H1 (cell line): ENCODE measurements at regions not wholly inside any gene's neighbourhood (a gene's known extent, or its start where the extent isn't known, plus 50 kb on each side); places are given as distances from the start of the nearest gene placed in this dataset.

Experiments
- CTCF ChIA-PET: fragments of 300-600 bp; sonication (Branson Sonifier 250); formaldehyde crosslinking; loops from one replicate; lab custom pipeline; 2021; ENCODE audit not compliant: partially characterized antibody; lab: Charles Lee
- POLR2A ChIA-PET: fragments of 300-600 bp; sonication (Branson Sonifier 250); formaldehyde crosslinking; loops from one replicate; lab custom pipeline; 2021; ENCODE audit warnings: inconsistent platforms; ENCODE audit not compliant: partially characterized antibody; lab: Charles Lee
- DNase-seq, 2 experiments: peaks; one replicate each; pipeline versions ENCODE4 v3.0.0 to v3.0.0-alpha.2; 2010 to 2022; ENCODE audit warnings: low spot score in 2 of 2, low read depth in 1 of 2, mixed read lengths in 1 of 2
- FAIRE-seq: peaks from 2 replicates; lab custom pipeline; 2011; peaks lifted over from hg19 to GRCh38; lab: Jason Lieb, UNC
- H2AFZ ChIP-seq: 2 replicates; pipeline ENCODE4 v1.8.1; 2012; ENCODE audit warnings: low read length, inconsistent platforms
- H2AK5ac ChIP-seq: 2 replicates; pipeline ENCODE4 v1.6.1; 2013; ENCODE audit warnings: low read depth, low read length
- H2BK120ac ChIP-seq: replicated peaks from 2 replicates; pipeline ENCODE3; 2013; ENCODE audit warnings: low read depth, low read length, inconsistent platforms
- H2BK12ac ChIP-seq: 2 replicates; pipeline ENCODE4 v1.6.1; 2013; ENCODE audit warnings: low read depth, low read length
- H2BK15ac ChIP-seq: 2 replicates; pipeline ENCODE4 v1.6.1; 2013; ENCODE audit warnings: low read length
- H2BK20ac ChIP-seq: 2 replicates; pipeline ENCODE4 v1.6.1; 2013; ENCODE audit warnings: low read length
- H2BK5ac ChIP-seq: 2 replicates; pipeline ENCODE4 v1.6.1; 2013; ENCODE audit warnings: low read depth, low read length
- H3K14ac ChIP-seq: 2 replicates; pipeline ENCODE4 v1.6.1; 2013; ENCODE audit warnings: inconsistent platforms; ENCODE audit not compliant: insufficient read length
- H3K18ac ChIP-seq: 2 replicates; pipeline ENCODE4 v1.6.1; 2013; ENCODE audit warnings: low read length; ENCODE audit errors: extremely low read depth
- H3K23ac ChIP-seq: 2 replicates; pipeline ENCODE4 v1.6.1; 2013; ENCODE audit warnings: inconsistent platforms; ENCODE audit not compliant: insufficient read length
- H3K23me2 ChIP-seq: 2 replicates; pipeline ENCODE4 v1.6.1; 2013; ENCODE audit warnings: low read depth, low read length
- H3K27ac ChIP-seq: 2 replicates; pipeline ENCODE4 v1.6.1; 2011; ENCODE audit warnings: low read depth, low read length, inconsistent platforms
- H3K27me3 ChIP-seq, 4 experiments: replicated peaks in 1 of 4; 1 replicate in 1 of 4; 2 replicates in 3 of 4; pipeline versions ENCODE4 v1.6.1 to v1.8.1; 2011 to 2013; ENCODE audit warnings: low read length in 3 of 4, mild to moderate bottlenecking in 3 of 4, inconsistent platforms in 2 of 4, mixed read lengths in 2 of 4, moderate library complexity in 1 of 4; ENCODE audit not compliant: control insufficient read depth in 3 of 4, insufficient read depth in 3 of 4; ENCODE audit errors: extremely low read depth in 1 of 4
- H3K36me3 ChIP-seq, 4 experiments: 2 replicates each; pipeline versions ENCODE4 v1.6.1 to v1.8.1; 2011 to 2013; ENCODE audit warnings: mild to moderate bottlenecking in 4 of 4, low read length in 3 of 4, moderate library complexity in 2 of 4, control low read depth in 1 of 4, inconsistent platforms in 1 of 4; ENCODE audit not compliant: insufficient read depth in 4 of 4, control insufficient read depth in 2 of 4
- H3K4ac ChIP-seq: replicated peaks from 2 replicates; pipeline ENCODE3; 2013; ENCODE audit warnings: low read length, low read depth, mixed read lengths, inconsistent platforms; ENCODE audit not compliant: insufficient read length
- H3K4me1 ChIP-seq, 4 experiments: replicated peaks in 1 of 4; 1 replicate in 1 of 4; 2 replicates in 3 of 4; pipeline versions ENCODE4 v1.6.1 to v1.8.1; 2011 to 2013; ENCODE audit warnings: low read length in 3 of 4, inconsistent platforms in 2 of 4, mixed read lengths in 1 of 4; ENCODE audit not compliant: insufficient read depth in 4 of 4, control insufficient read depth in 3 of 4
- H3K4me2 ChIP-seq, 2 experiments: 2 replicates each; pipeline versions ENCODE4 v1.6.1 to v1.8.1; 2011 to 2013; ENCODE audit warnings: low read depth in 2 of 2, low read length in 2 of 2, control low read depth in 1 of 2, inconsistent platforms in 1 of 2, mild to moderate bottlenecking in 1 of 2; ENCODE audit not compliant: insufficient read depth in 1 of 2
- H3K4me3 ChIP-seq, 4 experiments: fragments of 200-600, 300-600 bp in 1 of 4; sonication (generic), shearing (Covaris generic), sonication (Bioruptor Twin) in 1 of 4; 2 replicates each; pipeline versions ENCODE4 v1.5.1 to v1.8.1; 2011 to 2016; ENCODE audit warnings: low read length in 4 of 4, low read depth in 3 of 4, control low read depth in 2 of 4, inconsistent platforms in 2 of 4, mild to moderate bottlenecking in 2 of 4, mixed read lengths in 1 of 4, moderate library complexity in 1 of 4; ENCODE audit not compliant: insufficient read depth in 2 of 4; ENCODE audit errors: extremely low read depth in 1 of 4
- H3K56ac ChIP-seq: replicated peaks from 2 replicates; pipeline ENCODE3; 2013; ENCODE audit warnings: low read depth, mild to moderate bottlenecking, mixed read lengths, low read length, inconsistent platforms; ENCODE audit not compliant: insufficient read length
- H3K79me1 ChIP-seq: 2 replicates; pipeline ENCODE4 v1.6.1; 2013; ENCODE audit warnings: low read depth, low read length, control low read depth
- H3K79me2 ChIP-seq, 2 experiments: 2 replicates each; pipeline versions ENCODE4 v1.6.1 to v1.8.1; 2012 to 2013; ENCODE audit warnings: low read length in 2 of 2, mild to moderate bottlenecking in 2 of 2, inconsistent platforms in 1 of 2; ENCODE audit not compliant: insufficient read depth in 2 of 2, control insufficient read depth in 1 of 2
- H3K9ac ChIP-seq, 4 experiments: replicated peaks in 1 of 4; 1 replicate in 1 of 4; 2 replicates in 3 of 4; pipeline versions ENCODE4 v1.6.1 to v1.8.1; 2011 to 2013; ENCODE audit warnings: low read depth in 3 of 4, low read length in 3 of 4, control low read depth in 2 of 4, mild to moderate bottlenecking in 2 of 4, moderate library complexity in 2 of 4, inconsistent platforms in 1 of 4; ENCODE audit errors: extremely low read depth in 1 of 4
- H3K9me3 ChIP-seq, 2 experiments: 2 replicates each; pipeline versions ENCODE4 v1.6.1 to v1.8.1; 2012 to 2013; ENCODE audit warnings: mild to moderate bottlenecking in 2 of 2, moderate library complexity in 2 of 2, control low read depth in 1 of 2, inconsistent platforms in 1 of 2, low read depth in 1 of 2, low read length in 1 of 2, mixed read lengths in 1 of 2; ENCODE audit not compliant: insufficient read depth in 2 of 2
- H4K20me1 ChIP-seq, 2 experiments: replicated peaks in 1 of 2; 2 replicates each; pipeline versions ENCODE3 to v1.8.1; 2011 to 2013; ENCODE audit warnings: inconsistent platforms in 2 of 2, low read length in 2 of 2, mild to moderate bottlenecking in 1 of 2; ENCODE audit not compliant: insufficient read depth in 2 of 2, control insufficient read depth in 1 of 2
- H4K5ac ChIP-seq: 2 replicates; pipeline ENCODE4 v1.6.1; 2013; ENCODE audit warnings: low read length, low read depth, mixed read lengths, inconsistent platforms; ENCODE audit not compliant: insufficient read length
- H4K8ac ChIP-seq: 2 replicates; pipeline ENCODE4 v1.8.0; 2013; ENCODE audit warnings: mild to moderate bottlenecking, moderate library complexity, low read length, inconsistent platforms; ENCODE audit not compliant: insufficient read depth; ENCODE audit errors: extremely low read depth
- H4K91ac ChIP-seq: replicated peaks from 2 replicates; pipeline ENCODE3; 2013; ENCODE audit warnings: low read length, mixed read lengths, inconsistent platforms; ENCODE audit not compliant: insufficient read length
- CHD2 ChIP-seq: IDR thresholded peaks from 2 replicates; pipeline ENCODE4 v1.6.1; 2012; ENCODE audit warnings: low read length, improper control_type of control experiment
- EGR1 ChIP-seq: IDR thresholded peaks from 2 replicates; pipeline ENCODE4 v1.6.1; 2011; ENCODE audit warnings: low read depth, low read length, borderline replicate concordance
- EP300 ChIP-seq, 2 experiments: IDR thresholded peaks; 1 replicate in 1 of 2; 2 replicates in 1 of 2; pipeline ENCODE4 v1.6.1; 2011 to 2012; ENCODE audit warnings: low read depth in 2 of 2, low read length in 2 of 2, mild to moderate bottlenecking in 2 of 2, borderline replicate concordance in 1 of 2, inconsistent platforms in 1 of 2, moderate library complexity in 1 of 2
- FOSL1 ChIP-seq: IDR thresholded peaks from 2 replicates; pipeline ENCODE4 v1.6.1; 2011; ENCODE audit warnings: mild to moderate bottlenecking, low read depth, low read length, moderate library complexity; ENCODE audit not compliant: insufficient read depth
- HDAC2 ChIP-seq, 2 experiments: fragments of 300-600 bp in 1 of 2; sonication (generic) in 1 of 2; IDR thresholded peaks; 2 replicates each; pipeline ENCODE4 v1.6.1; 2011 to 2012; ENCODE audit warnings: low read depth in 2 of 2, low read length in 2 of 2, mild to moderate bottlenecking in 2 of 2, moderate library complexity in 2 of 2, borderline replicate concordance in 1 of 2, inconsistent platforms in 1 of 2
- NRF1 ChIP-seq: IDR thresholded peaks from 2 replicates; pipeline ENCODE4 v1.6.1; 2011; ENCODE audit warnings: mild to moderate bottlenecking, low read depth, low read length, improper control_type of control experiment
- SIN3A ChIP-seq, 2 experiments: IDR thresholded peaks in 1 of 2; conservative IDR thresholded peaks in 1 of 2; 2 replicates each; pipeline ENCODE4 v1.6.1; 2011 to 2012; ENCODE audit warnings: low read length in 2 of 2, improper control_type of control experiment in 1 of 2, low read depth in 1 of 2, mild to moderate bottlenecking in 1 of 2
- SUZ12 ChIP-seq: fragments of 200-600 bp; sonication (generic); IDR thresholded peaks from 2 replicates; pipeline ENCODE4 v1.6.1; 2012; ENCODE audit warnings: mild to moderate bottlenecking, inconsistent platforms, low read length, moderate library complexity, mixed read lengths
- WGBS, 2 experiments: shearing (Covaris generic) in 1 of 2; methylation state at CpG; one replicate each; pipeline versions ENCODE4 v1.1.6 to v1.1.7; 2013 to 2015; ENCODE audit warnings: low lambda C conversion rate in 2 of 2, mixed read lengths in 2 of 2, inconsistent platforms in 1 of 2, low coverage in 1 of 2, missing lambda C conversion rate in 1 of 2; ENCODE audit not compliant: insufficient replicate concordance in 2 of 2, insufficient coverage in 1 of 2, insufficient read length in 1 of 2; ENCODE audit errors: extremely low coverage in 1 of 2, missing lambda C conversion rate in 1 of 2; 5-methylcytosine and 5-hydroxymethylcytosine counted together
- TF ChIP-seq, protein P1 (sequence below): IDR thresholded peaks from 2 replicates; pipeline ENCODE4 v1.6.1; 2012; ENCODE audit warnings: inconsistent platforms

DNA sequence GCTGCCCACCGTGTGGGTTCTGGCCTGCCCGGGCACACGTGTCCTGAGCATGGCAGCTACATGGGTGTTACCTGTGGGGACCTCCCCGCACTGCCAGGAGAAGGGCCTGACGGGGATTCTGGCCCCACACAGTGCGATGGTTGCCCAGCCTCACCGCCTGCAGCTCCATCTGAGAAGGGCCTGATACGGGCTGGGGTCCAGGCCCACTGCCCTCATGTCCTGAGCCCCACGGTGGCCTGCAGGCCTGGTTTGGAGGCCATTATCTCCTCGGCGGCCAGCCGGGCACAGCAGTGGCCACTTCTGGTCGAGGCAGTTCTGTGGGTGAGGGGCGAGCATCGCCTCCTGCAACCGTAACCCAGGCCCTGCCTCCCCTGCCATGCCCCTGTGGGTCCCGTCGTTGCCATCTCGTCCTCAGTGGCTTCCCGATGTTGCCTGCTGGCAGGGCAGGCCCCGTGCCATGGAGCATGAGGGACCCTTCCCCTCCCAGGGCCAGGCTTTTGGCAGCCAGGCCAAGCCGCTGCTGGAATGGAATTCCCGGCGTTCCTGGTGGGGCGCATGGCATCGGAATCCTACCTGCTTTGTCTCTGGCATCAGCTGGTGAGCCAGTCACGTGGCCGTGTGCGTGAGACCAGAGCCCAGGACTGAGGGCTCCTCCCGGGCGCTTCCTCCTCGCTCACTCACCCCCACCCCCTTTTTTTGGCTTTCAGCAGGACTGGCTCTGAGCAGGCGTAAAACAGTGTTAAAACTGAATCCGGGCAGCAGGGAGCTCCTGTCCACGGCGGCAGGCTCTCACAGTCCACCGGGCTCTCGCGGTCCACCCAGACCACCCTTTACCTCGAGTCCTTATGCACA lies 71.9 kb upstream of the PPARA start:
- Histone ChIP-seq H3K36me3 (no peaks in the 10 kb centered on the region), H4K5ac (peak overlapping the region; percentile 68), H2BK5ac (peak overlapping the region; percentile 95), H3K23ac (no peak overlapping the region), H3K27ac (no peak overlapping the region), H4K91ac (peak overlapping the region; percentile 99), H3K23me2 (no peaks in the 10 kb centered on the region), H2BK120ac (peak overlapping the region; percentile 85), H3K9ac (no peak overlapping the region; a peak in 1 of 7 replicates), H3K14ac (no peak overlapping the region), H4K20me1 (peaks cover 0 to 1% of the 10 kb centered on the region in 2 experiments), H3K4me2 (peak overlapping the region; percentile 14 to 36; a peak in 3 of 4 replicates), H2BK20ac (peak overlapping the region; percentile 86; the same call in 1 of the 2 replicates), H3K4ac (peak overlapping the region; percentile 94), H3K4me3 (no peak overlapping the region; a peak in 1 of 8 replicates), H2AK5ac (peak overlapping the region; percentile 88), H3K18ac (peak overlapping the region; percentile 85), H3K79me1 (peaks cover 17% of the 10 kb centered on the region), H3K79me2 (peaks cover 0 to 76% of the 10 kb centered on the region in 2 experiments; a peak in 2 of 4 replicates), H3K4me1 (peaks cover 0 to 58% (median 39%) of the 10 kb centered on the region in 4 experiments; a peak in 6 of 7 replicates), H3K27me3 (peaks cover 0 to 6% (median 2%) of the 10 kb centered on the region in 4 experiments; a peak in 3 of 7 replicates), H2BK12ac (peak overlapping the region; percentile 97; the same call in 1 of the 2 replicates), H4K8ac (peak overlapping the region; percentile 22), H2AFZ (no peak overlapping the region), H2BK15ac (peak overlapping the region; percentile 46; the same call in 1 of the 2 replicates), H3K56ac (no peak overlapping the region), H3K9me3 (no peaks in the 10 kb centered on the region)
- ChIA-PET CTCF (interaction anchor here (0.5 to 2.8 kb wide), 8 partner anchors 10 to 162 kb away, joined by 3 to 15 read pairs (median 4); no protein-coding TSS in a partner anchor), POLR2A (interaction anchor here (0.9 to 1.3 kb wide), 4 partner anchors 10 to 70 kb away, joined by 3 to 4 read pairs (median 4); no protein-coding TSS in a partner anchor)
- no peak for DNase-seq
- 74% methylated on average over 34 of the region's 40 CpGs; no CpG with 5 or more reads in 1 of the 2 experiments for WGBS, 2 experiments
- FAIRE-seq, result no peak
- TF ChIP-seq, protein P1, sequence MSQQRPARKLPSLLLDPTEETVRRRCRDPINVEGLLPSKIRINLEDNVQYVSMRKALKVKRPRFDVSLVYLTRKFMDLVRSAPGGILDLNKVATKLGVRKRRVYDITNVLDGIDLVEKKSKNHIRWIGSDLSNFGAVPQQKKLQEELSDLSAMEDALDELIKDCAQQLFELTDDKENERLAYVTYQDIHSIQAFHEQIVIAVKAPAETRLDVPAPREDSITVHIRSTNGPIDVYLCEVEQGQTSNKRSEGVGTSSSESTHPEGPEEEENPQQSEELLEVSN, result 0 out of 2 replicates have a peak, but pooled peaks have one; percentile 15
- TF ChIP-seq EP300 (IDR thresholded peaks at IDR 0.05; ENCODE audit: borderline replicate concordance in 1 of 2, low read depth in 2 of 2, low read length in 2 of 2) (no peak), NRF1 (no peak), EGR1 (no peak), HDAC2 (IDR thresholded peaks at IDR 0.05; ENCODE audit: borderline replicate concordance in 1 of 2, low read depth in 2 of 2, low read length in 2 of 2) (no peak), SIN3A (conservative IDR thresholded peaks at IDR 0.05 in 1 of 2, IDR thresholded peaks at IDR 0.05 in 1 of 2; ENCODE audit: low read depth in 1 of 2, low read length in 2 of 2) (no peak), CHD2 (no peak), SUZ12 (no peak), FOSL1 (no peak)
